22Rv1 (cell line): ENCODE measurements at regions not wholly inside any gene's neighbourhood (a gene's known extent, or its start where the extent isn't known, plus 50 kb on each side); places are given as distances from the start of the nearest gene placed in this dataset.
A peak's percentile ranks its signal among the peaks of the same experiment; 100 is the strongest.
"Not testable (repeated sequence)": the region's sequence is repeated elsewhere in the genome, so short reads cannot be mapped to it uniquely, and the experiment has no call there.

ENCODE experiments used
- H3K27ac ChIP-seq: fragments of 450-650 bp; 2 replicates; pipeline ENCODE4 v1.5.1; 2017
- CTCF ChIP-seq: fragments of 450-650 bp; IDR thresholded peaks from 2 replicates; pipeline ENCODE4 v1.5.1; 2017; ENCODE audit warnings: mild to moderate bottlenecking
- ZFX ChIP-seq: fragments of 450-650 bp; IDR thresholded peaks from 2 replicates; pipeline ENCODE4 v1.6.1; 2017; ENCODE audit warnings: antibody characterized with exemption, borderline replicate concordance

GRCh38 chr9:31034311-31034710 is 1350.1 kb upstream of the ACO1 start:
- no peak for TF ChIP-seq ZFX
- no peak for TF ChIP-seq CTCF
- no peak overlapping the region for H3K27ac ChIP-seq

- TF ChIP-seq CTCF = no peak
- no peak for TF ChIP-seq ZFX
- no peak overlapping the region for H3K27ac ChIP-seq
Observed at GRCh38 chr9:31040564-31040963, 1343.9 kb upstream of the ACO1 start.

- TF ChIP-seq ZFX (no peak), CTCF (no peak)
- H3K27ac ChIP-seq = peak overlapping the region; percentile 76
Observed at GRCh38 chr9:31045810-31046209, 1338.6 kb upstream of the ACO1 start.

GRCh38 chr9:31061592-31061991 is 1322.9 kb upstream of the ACO1 start:
- not testable (repeated sequence) for H3K27ac ChIP-seq

- TF ChIP-seq CTCF = no peak
- no peak for TF ChIP-seq ZFX
- H3K27ac ChIP-seq = no peak overlapping the region
Observed at GRCh38 chr9:31065691-31066090, 1318.8 kb upstream of the ACO1 start.

- TF ChIP-seq ZFX (no peak), CTCF (no peak)
- H3K27ac ChIP-seq = no peak overlapping the region
Observed at GRCh38 chr9:31067418-31067817, 1317.0 kb upstream of the ACO1 start.

GRCh38 chr9:31071606-31072286 is 1312.7 kb upstream of the ACO1 start:
- no peak overlapping the region for H3K27ac ChIP-seq
- TF ChIP-seq ZFX (no peak), CTCF (no peak)

GRCh38 chr9:31078175-31078574 is 1306.3 kb upstream of the ACO1 start:
- H3K27ac ChIP-seq = no peak overlapping the region
- TF ChIP-seq ZFX (no peak), CTCF (no peak)
